ENCODE measurements at regions not wholly inside any gene's neighbourhood (a gene's known extent, or its start where the extent isn't known, plus 50 kb on each side); places are given as distances from the start of the nearest gene placed in this dataset.

DNA sequence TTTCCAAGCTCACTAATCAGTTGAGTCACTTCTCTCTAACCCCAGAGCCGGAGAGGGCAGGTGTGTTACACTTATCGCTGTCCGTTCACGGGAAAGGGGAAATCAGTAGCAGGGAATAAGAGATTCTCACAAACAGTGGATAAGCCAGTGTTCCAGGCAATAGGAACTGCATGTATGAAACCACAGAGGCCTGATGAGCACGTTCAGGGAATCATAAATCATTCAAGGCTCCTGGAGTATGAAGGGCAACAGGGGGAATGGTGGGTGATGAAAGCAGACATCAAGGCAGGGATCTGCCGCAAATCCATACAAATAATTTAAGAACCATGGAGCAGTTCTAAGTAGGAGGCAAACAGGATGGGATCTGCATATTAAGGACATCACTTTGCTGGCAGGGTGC, 59.1 kb upstream of the ADGRG2 start:
- TF ChIP-seq, protein P1, sequence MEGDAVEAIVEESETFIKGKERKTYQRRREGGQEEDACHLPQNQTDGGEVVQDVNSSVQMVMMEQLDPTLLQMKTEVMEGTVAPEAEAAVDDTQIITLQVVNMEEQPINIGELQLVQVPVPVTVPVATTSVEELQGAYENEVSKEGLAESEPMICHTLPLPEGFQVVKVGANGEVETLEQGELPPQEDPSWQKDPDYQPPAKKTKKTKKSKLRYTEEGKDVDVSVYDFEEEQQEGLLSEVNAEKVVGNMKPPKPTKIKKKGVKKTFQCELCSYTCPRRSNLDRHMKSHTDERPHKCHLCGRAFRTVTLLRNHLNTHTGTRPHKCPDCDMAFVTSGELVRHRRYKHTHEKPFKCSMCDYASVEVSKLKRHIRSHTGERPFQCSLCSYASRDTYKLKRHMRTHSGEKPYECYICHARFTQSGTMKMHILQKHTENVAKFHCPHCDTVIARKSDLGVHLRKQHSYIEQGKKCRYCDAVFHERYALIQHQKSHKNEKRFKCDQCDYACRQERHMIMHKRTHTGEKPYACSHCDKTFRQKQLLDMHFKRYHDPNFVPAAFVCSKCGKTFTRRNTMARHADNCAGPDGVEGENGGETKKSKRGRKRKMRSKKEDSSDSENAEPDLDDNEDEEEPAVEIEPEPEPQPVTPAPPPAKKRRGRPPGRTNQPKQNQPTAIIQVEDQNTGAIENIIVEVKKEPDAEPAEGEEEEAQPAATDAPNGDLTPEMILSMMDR (IDR thresholded peaks at IDR 0.05; ENCODE audit: low read depth, low read length, missing control alignments), result no peak
- no peak for DNase-seq (ENCODE audit: low read depth)
- H3K4me3 ChIP-seq (ENCODE audit: low read depth, low read length), result no peak overlapping the region

DNA sequence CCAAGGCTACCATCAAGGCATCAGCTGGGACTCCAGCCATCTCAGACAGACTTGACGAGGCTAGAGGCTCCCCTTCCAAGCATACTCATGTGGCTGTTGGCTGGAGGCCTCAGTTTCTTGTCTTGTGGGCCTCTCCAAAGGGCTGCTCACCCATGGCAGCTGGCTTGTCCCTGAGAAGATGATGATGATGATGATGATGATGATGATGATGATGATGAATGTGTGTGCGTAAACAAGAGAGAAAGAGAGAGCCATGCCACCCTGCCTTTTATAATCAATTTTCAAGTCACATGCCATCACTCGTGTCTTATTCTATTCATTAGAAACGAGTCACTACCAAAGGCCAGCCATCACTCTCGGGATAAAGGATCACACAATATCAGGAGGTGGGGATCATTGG, 60.5 kb upstream of the ADGRG2 start:
- TF ChIP-seq, protein P1 (IDR thresholded peaks at IDR 0.05; ENCODE audit: low read depth, low read length, missing control alignments), result no peak
- no peak overlapping the region for H3K4me3 ChIP-seq (ENCODE audit: low read depth, low read length)
- DNase-seq (ENCODE audit: low read depth), result no peak

DNA sequence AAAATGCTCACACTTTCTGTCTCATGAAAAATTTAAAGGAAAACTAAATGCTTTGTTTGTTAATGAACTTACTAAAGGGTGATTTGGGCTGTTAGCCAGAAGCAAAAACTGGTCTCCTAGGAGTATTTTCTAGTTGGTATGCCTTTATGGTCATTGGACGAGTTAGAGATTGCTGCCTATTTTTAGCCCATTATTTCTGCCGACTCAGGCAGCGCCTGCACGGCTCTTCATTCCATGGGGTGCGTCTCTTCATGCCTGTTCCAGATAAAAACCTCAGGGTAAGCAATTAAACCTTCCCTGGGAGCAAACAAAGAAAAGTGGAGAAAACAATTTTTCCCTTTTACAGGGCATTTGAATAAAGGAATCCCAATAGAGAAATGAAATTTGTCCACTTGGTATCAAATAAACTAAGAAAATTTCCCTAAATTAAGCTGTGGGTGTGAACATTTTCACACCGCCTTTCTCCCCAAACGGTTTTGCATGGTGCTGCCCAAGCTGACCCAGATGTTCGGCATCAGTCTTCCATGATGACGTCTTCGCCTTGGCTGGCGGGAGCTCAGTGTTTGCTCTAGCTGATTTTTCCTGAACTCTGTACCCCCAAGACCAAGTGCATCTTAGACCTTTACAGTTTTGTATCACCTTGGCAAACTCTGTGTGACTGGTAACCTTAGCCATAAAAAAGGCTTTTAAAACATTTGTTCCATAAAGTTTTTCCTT, 61.7 kb upstream of the ADGRG2 start:
- TF ChIP-seq, protein P1 (IDR thresholded peaks at IDR 0.05; ENCODE audit: low read depth, low read length, missing control alignments), result no peak
- DNase-seq (ENCODE audit: low read depth), result no peak
- H3K4me3 ChIP-seq (ENCODE audit: low read depth, low read length), result no peak overlapping the region

DNA sequence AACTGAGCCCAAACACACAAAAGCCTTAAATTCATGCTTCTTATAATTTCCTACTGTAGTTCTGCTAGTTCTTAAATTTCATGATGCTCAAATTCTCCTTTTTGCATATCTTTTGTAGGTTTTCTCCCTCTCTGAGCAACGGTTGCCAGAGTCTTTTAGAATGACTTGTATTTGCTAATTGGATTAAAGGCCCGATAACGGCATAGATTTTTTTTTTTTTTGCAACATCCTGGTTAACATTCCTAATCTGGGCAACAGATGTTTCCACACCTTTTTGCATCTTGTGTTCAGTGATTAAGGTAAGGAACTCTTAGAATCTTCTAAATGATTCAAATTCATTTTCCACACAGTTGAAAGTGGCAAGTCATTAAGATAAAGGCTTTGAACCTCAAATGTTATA, 66.3 kb upstream of the ADGRG2 start:
- no peak overlapping the region for H3K4me3 ChIP-seq (ENCODE audit: low read depth, low read length)
- TF ChIP-seq, protein P1 (IDR thresholded peaks at IDR 0.05; ENCODE audit: low read depth, low read length, missing control alignments), result no peak
- no peak for DNase-seq (ENCODE audit: low read depth)

DNA sequence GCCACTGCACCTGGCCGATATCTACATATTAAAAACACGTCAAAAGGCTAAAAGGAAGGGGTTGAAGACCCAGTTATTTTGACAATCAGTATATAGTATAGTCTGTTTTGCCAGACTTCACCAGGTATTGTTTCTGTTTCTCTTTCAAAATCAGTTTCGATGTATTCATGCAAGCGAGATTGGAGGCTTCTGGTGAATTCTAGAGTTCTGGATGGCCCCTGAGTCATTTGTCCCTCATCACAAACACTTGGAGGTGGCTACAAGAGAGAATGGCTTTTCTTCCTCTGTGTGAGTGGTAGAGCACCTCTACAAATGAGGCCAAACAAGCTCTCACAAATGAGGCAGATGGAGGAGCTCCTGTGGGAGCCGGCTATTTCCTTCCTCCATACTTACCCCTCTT, 68.6 kb upstream of the ADGRG2 start:
- TF ChIP-seq, protein P1 (IDR thresholded peaks at IDR 0.05; ENCODE audit: low read depth, low read length, missing control alignments), result no peak
- no peak for DNase-seq (ENCODE audit: low read depth)
- H3K4me3 ChIP-seq (ENCODE audit: low read depth, low read length), result no peak overlapping the region

DNA sequence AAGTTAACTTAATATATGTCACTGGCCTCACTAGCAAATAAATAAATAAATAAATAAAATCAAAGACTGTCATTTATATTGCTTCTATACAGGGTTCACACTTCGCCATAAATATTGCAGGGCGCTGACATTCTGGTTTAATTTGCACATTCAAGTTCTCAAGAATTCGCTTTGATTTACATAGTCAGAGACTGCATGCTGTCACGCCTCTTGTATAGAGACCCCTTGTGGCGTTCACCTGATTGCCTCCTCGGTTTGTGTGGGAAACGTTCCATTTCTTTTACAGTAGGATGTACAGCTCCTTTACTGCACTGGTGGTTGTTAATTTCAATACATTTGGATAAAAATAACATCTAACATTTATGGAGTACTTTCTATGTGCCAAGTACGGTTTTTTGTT, 71.3 kb upstream of the ADGRG2 start:
- TF ChIP-seq, protein P1 (IDR thresholded peaks at IDR 0.05; ENCODE audit: low read depth, low read length, missing control alignments), result no peak
- no peak for DNase-seq (ENCODE audit: low read depth)
- H3K4me3 ChIP-seq (ENCODE audit: low read depth, low read length), result no peak overlapping the region

All from GM12864 (cell line).